ENCODE measurements at regions not wholly inside any gene's neighbourhood (a gene's known extent, or its start where the extent isn't known, plus 50 kb on each side); places are given as distances from the start of the nearest gene placed in this dataset.

GRCh38 chr2:217332866-217333265 is 473.0 kb upstream of the TNP1 start:
- no peak for TF ChIP-seq CTCF (IDR thresholded peaks at IDR 0.05)
- TF ChIP-seq POLR2A (IDR thresholded peaks at IDR 0.05): no peak
